ENCODE measurements at regions not wholly inside any gene's neighbourhood (a gene's known extent, or its start where the extent isn't known, plus 50 kb on each side); places are given as distances from the start of the nearest gene placed in this dataset.

DNA sequence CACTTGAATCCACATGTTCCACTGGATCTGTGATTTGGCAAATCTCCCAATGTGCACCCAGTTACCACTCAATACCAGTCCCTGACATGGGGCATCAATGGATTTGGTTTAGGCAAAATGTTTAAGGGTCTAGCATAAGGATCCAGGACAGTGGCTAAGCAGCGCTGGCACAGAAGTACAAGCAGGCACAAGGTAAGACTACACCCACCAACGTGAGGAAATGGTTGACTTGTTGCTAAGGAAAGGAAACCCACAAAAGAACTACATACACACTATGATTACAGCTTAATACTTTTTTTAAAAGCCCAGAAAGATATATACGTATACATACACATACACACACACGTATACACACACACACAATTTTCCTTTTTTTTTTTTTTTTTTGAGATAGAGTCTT, 79.0 kb downstream of the DNAAF9 start:
- no peak overlapping the region for H3K9ac ChIP-seq (ENCODE audit: low read depth, low read length)
- no peaks in the 10 kb centered on the region for H3K27me3 ChIP-seq (ENCODE audit: control insufficient read depth, insufficient read depth, low read length)
- no peak overlapping the region for H3K4me2 ChIP-seq (ENCODE audit: low read length)
- no peaks in the 10 kb centered on the region for H3K4me1 ChIP-seq (ENCODE audit: control insufficient read depth, insufficient read depth, low read length)
- peaks cover 56% of the 10 kb centered on the region for H3K36me3 ChIP-seq (ENCODE audit: insufficient read depth, low read length)
- no peak overlapping the region for H3K4me3 ChIP-seq (ENCODE audit: low read length)
- H3K9me3 ChIP-seq (replicated peaks; ENCODE audit: low read length) = no peaks in the 10 kb centered on the region

DNA sequence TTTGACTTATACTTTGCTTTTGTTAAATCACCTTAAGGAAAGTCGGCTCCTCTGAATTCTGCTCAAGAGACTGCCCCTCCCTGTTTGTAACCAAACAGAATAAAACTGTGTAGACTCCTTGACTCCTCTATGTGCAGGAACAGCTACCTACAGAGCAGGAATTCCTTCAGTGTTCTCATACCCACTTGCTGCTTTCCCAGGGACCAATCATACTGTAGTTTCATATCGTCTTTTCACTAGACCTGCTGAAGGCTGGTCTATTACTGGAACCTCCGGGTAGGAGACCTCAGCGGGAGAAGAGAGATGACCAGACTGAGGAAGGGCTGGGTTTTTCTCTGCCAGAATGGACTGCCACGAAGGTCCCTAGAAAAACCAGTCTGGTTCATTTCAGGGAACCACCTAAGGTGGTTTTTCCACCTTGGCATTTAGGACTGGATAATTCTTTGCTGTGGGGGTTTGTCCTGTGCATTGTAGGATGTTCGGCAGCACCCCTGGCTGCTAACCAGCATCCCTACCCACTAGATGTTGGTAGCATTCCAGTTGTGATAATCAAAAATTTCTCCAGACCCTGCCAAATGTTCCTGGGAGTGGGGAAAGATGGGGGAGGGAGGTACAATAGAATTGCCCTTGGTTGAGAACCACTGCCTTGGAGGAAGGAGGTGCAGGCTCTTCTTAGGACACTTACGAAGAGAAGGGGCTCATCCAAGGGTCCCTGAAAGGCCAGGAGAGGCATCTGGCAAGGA, 80.5 kb downstream of the DNAAF9 start:
- H3K4me1 ChIP-seq (ENCODE audit: control insufficient read depth, insufficient read depth, low read length) = no peaks in the 10 kb centered on the region
- H3K27me3 ChIP-seq (ENCODE audit: control insufficient read depth, insufficient read depth, low read length) = no peaks in the 10 kb centered on the region
- no peak overlapping the region for H3K4me2 ChIP-seq (ENCODE audit: low read length)
- peaks cover 54% of the 10 kb centered on the region for H3K36me3 ChIP-seq (ENCODE audit: insufficient read depth, low read length)
- H3K4me3 ChIP-seq (ENCODE audit: low read length) = no peak overlapping the region
- H3K9ac ChIP-seq (ENCODE audit: low read depth, low read length) = no peak overlapping the region
- H3K9me3 ChIP-seq (replicated peaks; ENCODE audit: low read length) = no peaks in the 10 kb centered on the region

DNA sequence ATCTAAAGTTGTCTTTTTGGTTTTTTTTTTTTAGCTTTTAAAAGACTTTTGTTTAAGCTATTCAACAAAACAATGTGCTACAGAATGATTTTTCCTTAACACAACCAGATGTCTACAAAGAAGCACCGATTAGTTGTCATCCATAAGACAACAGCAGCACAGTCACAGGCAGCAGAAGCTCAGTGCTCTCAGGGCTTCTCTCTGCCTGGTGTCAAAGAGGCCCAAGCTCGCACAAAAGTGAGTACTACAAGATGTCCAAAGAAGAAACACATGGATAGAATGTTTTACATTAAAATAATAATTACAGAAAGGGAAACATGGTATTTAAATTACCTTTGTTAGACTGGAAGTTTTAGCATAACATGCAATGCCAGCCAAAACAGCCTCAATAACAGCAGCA, 81.6 kb downstream of the DNAAF9 start:
- H3K4me2 ChIP-seq (ENCODE audit: low read length) = no peak overlapping the region
- H3K36me3 ChIP-seq (ENCODE audit: insufficient read depth, low read length) = peaks cover 59% of the 10 kb centered on the region
- no peak overlapping the region for H3K9ac ChIP-seq (ENCODE audit: low read depth, low read length)

DNA sequence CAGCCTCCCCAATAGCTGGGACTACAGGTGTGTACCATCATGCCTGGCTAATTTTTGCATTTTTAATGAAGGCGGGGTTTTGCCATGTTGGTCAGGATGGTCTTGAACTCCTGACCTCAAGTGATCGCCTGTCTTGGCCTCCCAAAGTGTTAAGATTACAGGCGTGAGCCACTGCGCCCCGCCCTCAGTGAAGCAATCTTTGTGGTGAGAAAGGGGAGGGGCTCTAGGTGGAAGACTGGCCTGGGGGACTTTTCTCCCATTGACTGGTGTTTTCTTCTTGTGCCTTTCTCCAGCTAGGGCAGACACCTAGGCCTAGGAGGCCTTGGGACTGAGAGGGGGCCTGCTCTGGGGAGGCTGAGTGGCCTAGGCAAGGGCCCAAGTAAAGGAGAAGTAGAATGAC, 84.1 kb downstream of the DNAAF9 start:
- H3K4me2 ChIP-seq (ENCODE audit: low read length) = no peak overlapping the region
- no peaks in the 10 kb centered on the region for H3K9me3 ChIP-seq (replicated peaks; ENCODE audit: low read length)
- no peak overlapping the region for H3K4me3 ChIP-seq (ENCODE audit: low read length)
- no peaks in the 10 kb centered on the region for H3K4me1 ChIP-seq (ENCODE audit: control insufficient read depth, insufficient read depth, low read length)
- no peaks in the 10 kb centered on the region for H3K27me3 ChIP-seq (ENCODE audit: control insufficient read depth, insufficient read depth, low read length)
- H3K36me3 ChIP-seq (ENCODE audit: insufficient read depth, low read length) = peaks cover 55% of the 10 kb centered on the region
- H3K9ac ChIP-seq (ENCODE audit: low read depth, low read length) = no peak overlapping the region

More for the DNA sequence above, 81.6 kb downstream of the DNAAF9 start:
- Histone ChIP-seq H3K9me3 (replicated peaks; ENCODE audit: low read length) (no peaks in the 10 kb centered on the region), H3K4me1 (ENCODE audit: control insufficient read depth, insufficient read depth, low read length) (no peaks in the 10 kb centered on the region), H3K27me3 (ENCODE audit: control insufficient read depth, insufficient read depth, low read length) (no peaks in the 10 kb centered on the region), H3K4me3 (ENCODE audit: low read length) (no peak overlapping the region)

DNA sequence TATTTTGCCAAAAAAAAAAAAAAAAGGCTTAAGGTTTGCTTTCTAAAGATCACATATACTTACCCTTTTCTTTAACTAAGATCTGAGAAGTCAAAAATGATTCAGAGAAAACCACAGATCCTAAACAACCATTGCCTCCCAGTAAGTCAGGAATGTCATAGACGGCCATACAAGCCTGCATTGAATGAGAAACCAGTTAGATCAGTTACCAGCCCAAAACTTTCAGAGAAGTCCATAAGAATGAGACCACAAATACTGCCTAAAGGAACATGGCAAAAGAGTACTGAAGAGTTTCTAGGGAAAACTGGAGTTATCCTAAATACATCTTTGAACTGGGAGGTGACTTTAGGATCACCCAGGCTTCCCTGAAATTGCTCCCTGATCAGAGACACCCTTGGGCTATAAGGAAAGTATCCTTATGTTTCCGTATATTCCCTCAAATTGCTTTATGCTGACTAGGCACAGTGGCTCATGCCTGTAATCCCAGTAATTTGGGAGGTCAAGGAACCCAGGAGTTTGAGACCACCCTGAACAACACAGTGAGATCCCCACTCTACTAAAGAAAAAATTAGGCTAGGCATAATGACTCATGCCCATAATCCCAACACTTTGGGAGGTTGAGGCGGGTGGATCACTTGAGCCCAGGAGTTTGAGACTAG, 79.4 kb upstream of the SLC4A11 start:
- Histone ChIP-seq H3K4me2 (ENCODE audit: low read length) (no peak overlapping the region), H3K9me3 (replicated peaks; ENCODE audit: low read length) (no peaks in the 10 kb centered on the region), H3K36me3 (ENCODE audit: insufficient read depth, low read length) (peaks cover 71% of the 10 kb centered on the region), H3K27me3 (ENCODE audit: control insufficient read depth, insufficient read depth, low read length) (no peaks in the 10 kb centered on the region), H3K4me1 (ENCODE audit: control insufficient read depth, insufficient read depth, low read length) (peaks cover 10% of the 10 kb centered on the region), H3K4me3 (ENCODE audit: low read length) (no peak overlapping the region), H3K9ac (ENCODE audit: low read depth, low read length) (no peak overlapping the region)

DNA sequence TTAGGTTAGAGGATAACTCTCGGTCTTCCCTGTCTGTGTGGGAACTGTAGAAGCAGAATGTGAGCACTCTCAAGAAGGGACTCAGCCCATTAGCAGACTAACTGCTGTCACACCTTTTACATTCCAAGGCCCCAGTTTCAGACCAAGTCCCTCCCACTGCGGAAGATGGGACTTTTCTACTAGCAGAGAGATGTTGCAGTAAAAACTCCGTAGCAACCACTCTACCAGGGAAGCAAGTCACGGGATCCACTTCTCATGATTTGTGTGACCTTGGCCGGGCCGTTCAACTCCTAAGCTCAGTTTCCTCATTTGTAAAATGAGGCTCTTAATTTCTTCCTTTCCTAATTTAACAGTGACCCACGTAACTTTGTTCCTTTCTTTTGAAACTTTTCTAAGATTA, 77.1 kb upstream of the SLC4A11 start:
- H3K9ac ChIP-seq (ENCODE audit: low read depth, low read length) = no peak overlapping the region
- H3K36me3 ChIP-seq (ENCODE audit: insufficient read depth, low read length) = peaks cover 61% of the 10 kb centered on the region
- peaks cover 19% of the 10 kb centered on the region for H3K4me1 ChIP-seq (ENCODE audit: control insufficient read depth, insufficient read depth, low read length)
- H3K27me3 ChIP-seq (ENCODE audit: control insufficient read depth, insufficient read depth, low read length) = no peaks in the 10 kb centered on the region
- H3K4me3 ChIP-seq (ENCODE audit: low read length) = no peak overlapping the region
- H3K4me2 ChIP-seq (ENCODE audit: low read length) = no peak overlapping the region
- no peaks in the 10 kb centered on the region for H3K9me3 ChIP-seq (replicated peaks; ENCODE audit: low read length)

DNA sequence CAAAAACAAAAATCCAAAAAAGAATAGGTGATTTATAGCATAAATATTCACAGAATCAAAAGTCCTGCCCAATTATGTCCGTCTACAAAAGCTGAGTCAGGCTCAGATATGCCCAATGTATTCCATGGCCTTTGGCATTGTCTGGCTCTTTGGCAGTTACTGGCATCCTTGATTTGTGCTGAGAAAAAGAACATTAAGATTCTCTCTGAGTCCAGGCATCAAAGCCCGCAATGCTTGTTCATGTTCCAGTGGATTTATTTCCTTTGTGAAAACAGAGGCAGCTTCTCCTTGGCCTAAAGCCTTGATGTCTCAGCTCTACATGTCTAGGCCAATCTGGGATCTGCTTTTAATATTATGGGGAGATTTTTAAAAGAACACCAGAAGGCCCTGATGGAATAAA, 76.1 kb upstream of the SLC4A11 start:
- H3K9me3 ChIP-seq (replicated peaks; ENCODE audit: low read length) = no peaks in the 10 kb centered on the region
- H3K4me2 ChIP-seq (ENCODE audit: low read length) = no peak overlapping the region
- H3K9ac ChIP-seq (ENCODE audit: low read depth, low read length) = no peak overlapping the region
- H3K4me3 ChIP-seq (ENCODE audit: low read length) = no peak overlapping the region
- no peaks in the 10 kb centered on the region for H3K27me3 ChIP-seq (ENCODE audit: control insufficient read depth, insufficient read depth, low read length)
- peaks cover 58% of the 10 kb centered on the region for H3K36me3 ChIP-seq (ENCODE audit: insufficient read depth, low read length)
- H3K4me1 ChIP-seq (ENCODE audit: control insufficient read depth, insufficient read depth, low read length) = peaks cover 19% of the 10 kb centered on the region

DNA sequence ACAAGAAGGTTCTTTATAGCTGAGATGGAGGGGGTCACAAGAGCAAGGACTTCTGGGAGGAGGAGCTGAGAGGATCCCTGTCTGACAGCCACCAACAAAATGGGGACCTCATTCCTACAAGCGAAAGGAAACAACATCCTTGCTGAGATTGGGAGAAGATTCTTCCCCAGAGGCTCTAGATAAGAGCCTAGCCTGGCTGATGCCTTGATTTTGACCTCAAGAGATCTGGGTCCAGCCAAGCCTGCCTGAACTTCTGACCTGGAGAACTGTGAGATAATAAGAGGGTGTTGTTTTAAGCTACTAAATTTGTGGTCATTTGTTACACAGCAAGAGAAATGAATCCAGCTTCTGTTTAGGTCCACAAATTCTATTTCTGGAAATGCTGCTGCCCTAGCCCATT, 75.4 kb upstream of the SLC4A11 start:
- Histone ChIP-seq H3K36me3 (ENCODE audit: insufficient read depth, low read length) (peaks cover 56% of the 10 kb centered on the region), H3K4me3 (ENCODE audit: low read length) (no peak overlapping the region), H3K9ac (ENCODE audit: low read depth, low read length) (no peak overlapping the region)

DNA sequence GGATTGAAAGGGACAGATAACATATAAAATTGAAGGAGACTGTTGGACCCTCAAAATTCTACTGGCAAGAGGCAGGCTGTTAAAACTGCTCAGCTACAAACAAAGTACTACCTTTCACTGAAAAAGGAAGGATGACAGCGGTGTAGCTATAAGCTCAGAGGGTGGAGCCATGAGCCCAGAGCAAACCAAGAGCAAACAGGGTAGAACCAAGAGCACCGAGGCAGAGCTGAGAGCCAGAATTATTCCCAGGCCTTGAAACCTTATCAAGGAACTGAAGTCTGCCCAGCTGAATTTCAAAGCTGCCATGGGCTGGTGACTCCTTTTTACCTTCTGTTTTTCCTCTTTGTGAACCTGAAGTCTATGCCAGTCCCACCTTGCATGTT, 74.7 kb upstream of the SLC4A11 start:
- Histone ChIP-seq H3K4me2 (ENCODE audit: low read length) (no peak overlapping the region), H3K4me3 (ENCODE audit: low read length) (no peak overlapping the region), H3K9me3 (replicated peaks; ENCODE audit: low read length) (no peaks in the 10 kb centered on the region), H3K4me1 (ENCODE audit: control insufficient read depth, insufficient read depth, low read length) (peaks cover 19% of the 10 kb centered on the region), H3K9ac (ENCODE audit: low read depth, low read length) (no peak overlapping the region), H3K27me3 (ENCODE audit: control insufficient read depth, insufficient read depth, low read length) (no peaks in the 10 kb centered on the region), H3K36me3 (ENCODE audit: insufficient read depth, low read length) (peaks cover 60% of the 10 kb centered on the region)

More for the DNA sequence above, 75.4 kb upstream of the SLC4A11 start:
- no peaks in the 10 kb centered on the region for H3K9me3 ChIP-seq (replicated peaks; ENCODE audit: low read length)
- H3K27me3 ChIP-seq (ENCODE audit: control insufficient read depth, insufficient read depth, low read length) = no peaks in the 10 kb centered on the region
- H3K4me2 ChIP-seq (ENCODE audit: low read length) = no peak overlapping the region
- peaks cover 19% of the 10 kb centered on the region for H3K4me1 ChIP-seq (ENCODE audit: control insufficient read depth, insufficient read depth, low read length)

DNA sequence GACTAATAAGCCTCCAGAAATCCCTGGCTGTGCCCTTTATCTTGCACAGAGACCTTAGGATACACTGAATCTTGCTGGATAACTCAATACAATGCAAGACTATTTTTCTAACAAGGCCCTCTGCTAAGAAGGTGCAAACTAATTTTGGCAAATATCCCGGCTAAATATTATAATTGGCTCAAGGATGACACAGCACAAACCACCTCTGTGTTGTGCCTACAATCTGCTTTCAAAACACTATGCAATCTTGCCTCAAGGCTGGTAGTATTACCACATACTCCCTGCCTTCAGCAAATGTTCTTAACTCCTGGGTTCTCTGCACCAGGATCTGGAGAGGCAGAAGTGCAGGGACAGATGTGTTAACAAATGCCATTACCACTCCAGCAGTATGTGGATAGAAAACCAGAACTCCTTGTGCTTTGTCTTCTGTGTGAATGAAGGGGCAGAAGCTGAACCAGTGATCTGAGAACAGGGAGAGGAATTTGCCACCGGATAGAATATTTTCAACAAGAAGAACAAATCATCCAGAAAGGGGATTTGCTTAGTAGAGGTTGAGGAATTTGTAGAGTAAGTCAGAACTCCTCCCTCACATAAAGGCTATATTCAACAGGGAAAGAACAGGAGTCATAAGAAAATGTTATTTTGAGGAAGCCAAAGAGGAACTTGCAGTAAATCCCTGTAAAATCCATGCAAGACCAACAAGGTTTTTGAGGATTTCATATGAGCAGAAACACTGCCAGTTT, 74.1 kb upstream of the SLC4A11 start:
- Histone ChIP-seq H3K9me3 (replicated peaks; ENCODE audit: low read length) (no peaks in the 10 kb centered on the region), H3K9ac (ENCODE audit: low read depth, low read length) (no peak overlapping the region), H3K4me2 (ENCODE audit: low read length) (no peak overlapping the region), H3K27me3 (ENCODE audit: control insufficient read depth, insufficient read depth, low read length) (no peaks in the 10 kb centered on the region), H3K36me3 (ENCODE audit: insufficient read depth, low read length) (peaks cover 61% of the 10 kb centered on the region), H3K4me3 (ENCODE audit: low read length) (no peak overlapping the region), H3K4me1 (ENCODE audit: control insufficient read depth, insufficient read depth, low read length) (peaks cover 19% of the 10 kb centered on the region)

DNA sequence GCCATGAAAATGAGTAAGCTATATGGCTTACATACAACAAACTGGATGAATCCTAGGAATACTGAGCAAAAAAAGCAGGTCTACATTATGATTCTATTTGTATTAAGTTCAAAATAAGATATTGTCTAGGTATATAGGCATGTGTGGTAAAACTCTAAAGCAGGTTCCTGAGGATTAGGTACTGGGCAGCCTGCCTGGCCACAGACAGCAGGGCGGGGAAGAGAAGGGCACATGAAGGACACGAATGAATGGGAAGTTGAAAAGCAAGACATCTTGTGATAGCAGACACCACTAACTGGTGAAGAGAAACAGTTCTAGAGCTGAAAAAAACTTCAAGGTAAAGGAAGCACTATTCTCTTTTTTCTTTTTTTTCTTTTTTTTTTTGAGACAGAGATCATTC, 72.6 kb upstream of the SLC4A11 start:
- no peaks in the 10 kb centered on the region for H3K27me3 ChIP-seq (ENCODE audit: control insufficient read depth, insufficient read depth, low read length)
- peaks cover 74% of the 10 kb centered on the region for H3K36me3 ChIP-seq (ENCODE audit: insufficient read depth, low read length)
- no peak overlapping the region for H3K4me2 ChIP-seq (ENCODE audit: low read length)
- H3K9ac ChIP-seq (ENCODE audit: low read depth, low read length) = no peak overlapping the region
- H3K4me1 ChIP-seq (ENCODE audit: control insufficient read depth, insufficient read depth, low read length) = peaks cover 19% of the 10 kb centered on the region
- H3K4me3 ChIP-seq (ENCODE audit: low read length) = no peak overlapping the region
- no peaks in the 10 kb centered on the region for H3K9me3 ChIP-seq (replicated peaks; ENCODE audit: low read length)

Data from skeletal muscle satellite cell (primary cell).